Ovary (tissue), 7 donors: ENCODE measurements at regions not wholly inside any gene's neighbourhood (a gene's known extent, or its start where the extent isn't known, plus 50 kb on each side); places are given as distances from the start of the nearest gene placed in this dataset.

Experiments
- DNase-seq, 5 donors: peaks; one replicate each; pipeline ENCODE4 v3.0.0-alpha.2; 2019 to 2020
- H3K27ac ChIP-seq, 2 donors: fragments of 200-600 bp; one replicate each; pipeline versions ENCODE4 v1.5.1 to v1.8.0; 2019 to 2022
- H3K27me3 ChIP-seq: fragments of 200-600 bp; one replicate; pipeline ENCODE4 v1.8.0; 2022
- H3K36me3 ChIP-seq: fragments of 200-600 bp; sonication (generic); one replicate; pipeline ENCODE4 v1.5.1; 2019
- H3K4me1 ChIP-seq: one replicate; pipeline ENCODE4 v1.8.1; 2013; ENCODE audit warnings: mild to moderate bottlenecking, moderate library complexity; ENCODE audit not compliant: insufficient read depth
- H3K4me3 ChIP-seq: fragments of 200-600 bp; sonication (generic); one replicate; pipeline ENCODE4 v1.5.1; 2017
- H3K9me3 ChIP-seq, 2 donors: fragments of 200-600 bp in 1 of 2; sonication (generic) in 1 of 2; one replicate each; pipeline versions ENCODE4 v1.5.1 to v1.8.1; 2013 to 2019; ENCODE audit warnings: mild to moderate bottlenecking in 1 of 2, moderate library complexity in 1 of 2
- CTCF ChIP-seq, 3 donors: fragments of 450-650 bp in 2 of 3; fragments of 200-600 bp in 1 of 3; IDR thresholded peaks; one replicate each; pipeline versions ENCODE4 v1.5.1 to v1.8.0; 2016 to 2022; ENCODE audit warnings: antibody characterized with exemption in 3 of 3, mild to moderate bottlenecking in 1 of 3
- EP300 ChIP-seq: sonication (generic); formaldehyde crosslinking; IDR thresholded peaks from one replicate; pipeline ENCODE4 v1.6.1; 2017; ENCODE audit warnings: antibody characterized with exemption
- POLR2A ChIP-seq: fragments of 450-650 bp; IDR thresholded peaks from one replicate; pipeline ENCODE4 v1.6.1; 2017; ENCODE audit warnings: antibody characterized with exemption, mild to moderate bottlenecking, moderate library complexity
- WGBS, 3 donors: extraction: QIAGEN DNeasy Blood & Tissue Kit in 1 of 3; methylation state at CpG; one replicate each; pipeline versions ENCODE4 v1.1.5 to v1.1.7; 2013 to 2017; 5-methylcytosine and 5-hydroxymethylcytosine counted together
- intact Hi-C, 4 donors: fragments of 100-400 bp; cut with DNase I; formaldehyde crosslinking; loops; one replicate each; pipeline versions ENCODE4 v1.11.0 to v1.15.1; 2022 to 2023
- donor health status: DM: no; HTN: no; CAD: no; lungs with moderate emphysema.
- donor health status: DM: no; HTN: no; CAD: no.
- donor health status: Bipolar disorder and iron deficiency.
- donor health status: DM: no; HTN: no; CAD: no.
- donor health status: DM: yes; HTN: yes; CAD: no.

GRCh38 chr3:26515351-26515750 lies 107.2 kb upstream of the LRRC3B start:
- intact Hi-C loops: no loop called here
- H3K4me1 ChIP-seq: no peaks in the 10 kb centered on the region
- H3K27me3 ChIP-seq: no peaks in the 10 kb centered on the region
- no peaks in the 10 kb centered on the region for H3K9me3 ChIP-seq
- H3K4me3 ChIP-seq: no peak overlapping the region
- WGBS, 3 donors: 16 to 24% (median 23%) methylated on average over 2 of the region's 2 CpGs
- no peak overlapping the region for H3K27ac ChIP-seq
- no peaks in the 10 kb centered on the region for H3K36me3 ChIP-seq
- no peak for TF ChIP-seq EP300
- no peak for DNase-seq

- intact Hi-C loops: no loop called here
- 92 to 94% (median 92%) methylated on average over 1 of the region's 1 CpG for WGBS, 3 donors
- no peak for TF ChIP-seq EP300
- no peak for TF ChIP-seq POLR2A
- TF ChIP-seq CTCF (IDR thresholded peaks at IDR 0.05): no peak
- no peaks in the 10 kb centered on the region for H3K9me3 ChIP-seq
- no peaks in the 10 kb centered on the region for H3K27me3 ChIP-seq
- DNase-seq: no peak
- H3K4me3 ChIP-seq: no peak overlapping the region
- H3K36me3 ChIP-seq: no peaks in the 10 kb centered on the region
- no peaks in the 10 kb centered on the region for H3K4me1 ChIP-seq
- H3K27ac ChIP-seq: no peak overlapping the region
Measured at GRCh38 chr3:26521261-26521660, 101.3 kb upstream of the LRRC3B start.

- intact Hi-C loops: no loop called here
- TF ChIP-seq CTCF (IDR thresholded peaks at IDR 0.05): no peak
- TF ChIP-seq POLR2A: no peak
- TF ChIP-seq EP300: no peak
- Histone ChIP-seq H3K27me3 (no peaks in the 10 kb centered on the region), H3K4me3 (no peak overlapping the region), H3K9me3 (no peaks in the 10 kb centered on the region), H3K27ac (no peak overlapping the region), H3K36me3 (no peaks in the 10 kb centered on the region), H3K4me1 (no peaks in the 10 kb centered on the region)
- no peak for DNase-seq
- 78 to 94% (median 84%) methylated on average over 1 of the region's 1 CpG for WGBS, 3 donors
Measured at GRCh38 chr3:26522919-26523318, 99.7 kb upstream of the LRRC3B start.

- 68 to 93% (median 69%) methylated on average over 2 of the region's 2 CpGs for WGBS, 3 donors
- Histone ChIP-seq H3K27me3 (no peaks in the 10 kb centered on the region), H3K4me3 (no peak overlapping the region), H3K27ac (no peak overlapping the region), H3K9me3 (no peaks in the 10 kb centered on the region), H3K36me3 (no peaks in the 10 kb centered on the region), H3K4me1 (no peaks in the 10 kb centered on the region)
- intact Hi-C loops: no loop called here
- TF ChIP-seq CTCF (IDR thresholded peaks at IDR 0.05) (no peak), EP300 (no peak), POLR2A (no peak)
- no peak for DNase-seq
Measured at GRCh38 chr3:26525013-26525412, 97.6 kb upstream of the LRRC3B start.

DNA sequence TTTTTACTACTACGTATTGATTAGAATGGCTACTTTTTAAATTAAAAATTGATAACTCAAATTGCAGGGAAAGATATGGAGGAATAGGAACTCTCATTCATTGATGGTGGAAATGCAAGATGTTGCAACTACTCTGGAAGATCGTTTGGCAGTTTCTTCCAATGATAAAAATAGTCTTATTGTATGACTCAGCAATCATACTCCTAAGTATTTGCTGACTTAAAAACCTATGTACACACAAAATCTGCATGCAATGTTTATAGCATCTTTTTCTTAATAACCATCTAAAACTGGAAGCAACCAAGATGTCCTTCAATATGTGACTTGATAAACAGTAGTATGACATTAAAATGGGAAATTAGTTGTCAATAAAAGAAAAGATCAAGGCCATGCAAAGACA lies 87.4 kb upstream of the LRRC3B start:
- DNase-seq: no peak
- WGBS, 3 donors: 15 to 61% (median 34%) methylated on average over 2 of the region's 2 CpGs
- no peaks in the 10 kb centered on the region for H3K36me3 ChIP-seq
- TF ChIP-seq EP300: no peak
- H3K4me1 ChIP-seq: no peaks in the 10 kb centered on the region
- no peaks in the 10 kb centered on the region for H3K9me3 ChIP-seq
- no peaks in the 10 kb centered on the region for H3K27me3 ChIP-seq
- H3K4me3 ChIP-seq: no peak overlapping the region
- no peak overlapping the region for H3K27ac ChIP-seq
- intact Hi-C loops: no loop called here

GRCh38 chr3:26536955-26537354 lies 85.6 kb upstream of the LRRC3B start:
- no peaks in the 10 kb centered on the region for H3K27me3 ChIP-seq
- DNase-seq: no peak
- no peaks in the 10 kb centered on the region for H3K9me3 ChIP-seq
- WGBS, 3 donors: 77 to 80% (median 77%) methylated on average over 2 of the region's 2 CpGs
- no peak overlapping the region for H3K27ac ChIP-seq
- H3K4me1 ChIP-seq: no peaks in the 10 kb centered on the region
- no peaks in the 10 kb centered on the region for H3K36me3 ChIP-seq
- intact Hi-C loops: no loop called here
- no peak for TF ChIP-seq POLR2A
- TF ChIP-seq CTCF (IDR thresholded peaks at IDR 0.05): no peak
- no peak for TF ChIP-seq EP300
- no peak overlapping the region for H3K4me3 ChIP-seq
